ENCODE measurements at regions not wholly inside any gene's neighbourhood (a gene's known extent, or its start where the extent isn't known, plus 50 kb on each side); places are given as distances from the start of the nearest gene placed in this dataset.

GRCh38 chr6:106792536-106793236 is 163.3 kb downstream of the QRSL1 start:
- Histone ChIP-seq H3K4me3 (no peak overlapping the region), H3K36me3 (no peaks in the 10 kb centered on the region), H3K27me3 (replicated peaks; ENCODE audit: insufficient read depth) (no peaks in the 10 kb centered on the region), H3K9me3 (no peaks in the 10 kb centered on the region), H3K4me1 (ENCODE audit: control insufficient read depth in 1 of 2, low read depth in 2 of 2) (no peaks in the 10 kb centered on the region), H3K27ac (no peak overlapping the region)
- ATAC-seq (ENCODE audit: insufficient number of reproducible peaks, low FRiP score, low read depth) (no peak), DNase-seq (ENCODE audit: low spot score) (no peak)
- TF ChIP-seq, protein P1, sequence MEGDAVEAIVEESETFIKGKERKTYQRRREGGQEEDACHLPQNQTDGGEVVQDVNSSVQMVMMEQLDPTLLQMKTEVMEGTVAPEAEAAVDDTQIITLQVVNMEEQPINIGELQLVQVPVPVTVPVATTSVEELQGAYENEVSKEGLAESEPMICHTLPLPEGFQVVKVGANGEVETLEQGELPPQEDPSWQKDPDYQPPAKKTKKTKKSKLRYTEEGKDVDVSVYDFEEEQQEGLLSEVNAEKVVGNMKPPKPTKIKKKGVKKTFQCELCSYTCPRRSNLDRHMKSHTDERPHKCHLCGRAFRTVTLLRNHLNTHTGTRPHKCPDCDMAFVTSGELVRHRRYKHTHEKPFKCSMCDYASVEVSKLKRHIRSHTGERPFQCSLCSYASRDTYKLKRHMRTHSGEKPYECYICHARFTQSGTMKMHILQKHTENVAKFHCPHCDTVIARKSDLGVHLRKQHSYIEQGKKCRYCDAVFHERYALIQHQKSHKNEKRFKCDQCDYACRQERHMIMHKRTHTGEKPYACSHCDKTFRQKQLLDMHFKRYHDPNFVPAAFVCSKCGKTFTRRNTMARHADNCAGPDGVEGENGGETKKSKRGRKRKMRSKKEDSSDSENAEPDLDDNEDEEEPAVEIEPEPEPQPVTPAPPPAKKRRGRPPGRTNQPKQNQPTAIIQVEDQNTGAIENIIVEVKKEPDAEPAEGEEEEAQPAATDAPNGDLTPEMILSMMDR (IDR thresholded peaks at IDR 0.05) = no peak

GRCh38 chr6:106790935-106791334 is 161.6 kb downstream of the QRSL1 start:
- Histone ChIP-seq H3K9me3 (no peaks in the 10 kb centered on the region), H3K4me3 (no peak overlapping the region), H3K27me3 (replicated peaks; ENCODE audit: insufficient read depth) (no peaks in the 10 kb centered on the region), H3K36me3 (no peaks in the 10 kb centered on the region), H3K27ac (no peak overlapping the region), H3K4me1 (ENCODE audit: control insufficient read depth in 1 of 2, low read depth in 2 of 2) (no peaks in the 10 kb centered on the region)
- DNase-seq (ENCODE audit: low spot score) (no peak), ATAC-seq (ENCODE audit: insufficient number of reproducible peaks, low FRiP score, low read depth) (no peak)
- TF ChIP-seq, protein P1 (IDR thresholded peaks at IDR 0.05) = no peak

- H3K4me3 ChIP-seq = no peak overlapping the region
- H3K36me3 ChIP-seq = no peaks in the 10 kb centered on the region
- no peaks in the 10 kb centered on the region for H3K9me3 ChIP-seq
- H3K27me3 ChIP-seq (replicated peaks; ENCODE audit: insufficient read depth) = no peaks in the 10 kb centered on the region
- H3K27ac ChIP-seq = no peak overlapping the region
- TF ChIP-seq, protein P1 (IDR thresholded peaks at IDR 0.05) = no peak
- no peak for ATAC-seq (ENCODE audit: insufficient number of reproducible peaks, low FRiP score, low read depth)
- no peaks in the 10 kb centered on the region for H3K4me1 ChIP-seq (ENCODE audit: control insufficient read depth in 1 of 2, low read depth in 2 of 2)
- DNase-seq (ENCODE audit: low spot score) = no peak
Measured at GRCh38 chr6:106790149-106790770, 160.9 kb downstream of the QRSL1 start.

GRCh38 chr6:106789428-106790148 is 160.2 kb downstream of the QRSL1 start:
- ATAC-seq (ENCODE audit: insufficient number of reproducible peaks, low FRiP score, low read depth) (no peak), DNase-seq (ENCODE audit: low spot score) (no peak)
- Histone ChIP-seq H3K27me3 (replicated peaks; ENCODE audit: insufficient read depth) (no peaks in the 10 kb centered on the region), H3K4me1 (ENCODE audit: control insufficient read depth in 1 of 2, low read depth in 2 of 2) (no peaks in the 10 kb centered on the region), H3K4me3 (no peak overlapping the region), H3K27ac (no peak overlapping the region), H3K9me3 (no peaks in the 10 kb centered on the region), H3K36me3 (no peaks in the 10 kb centered on the region)
- TF ChIP-seq, protein P1 (IDR thresholded peaks at IDR 0.05) = no peak

GRCh38 chr6:106788761-106789160 is 159.4 kb downstream of the QRSL1 start:
- Histone ChIP-seq H3K4me1 (ENCODE audit: control insufficient read depth in 1 of 2, low read depth in 2 of 2) (no peaks in the 10 kb centered on the region), H3K9me3 (no peaks in the 10 kb centered on the region), H3K27ac (no peak overlapping the region), H3K27me3 (replicated peaks; ENCODE audit: insufficient read depth) (no peaks in the 10 kb centered on the region), H3K36me3 (no peaks in the 10 kb centered on the region), H3K4me3 (no peak overlapping the region)
- no peak for ATAC-seq (ENCODE audit: insufficient number of reproducible peaks, low FRiP score, low read depth)
- TF ChIP-seq, protein P1 (IDR thresholded peaks at IDR 0.05) = no peak
- DNase-seq (ENCODE audit: low spot score) = no peak
